ENCODE measurements at regions not wholly inside any gene's neighbourhood (a gene's known extent, or its start where the extent isn't known, plus 50 kb on each side); places are given as distances from the start of the nearest gene placed in this dataset.
"Not testable (repeated sequence)": the region's sequence is repeated elsewhere in the genome, so short reads cannot be mapped to it uniquely, and the experiment has no call there.

GRCh38 chr18:29373000-29373399 lies 1196.1 kb upstream of the CDH2 start:
- ATAC-seq = no peak
- WGBS, 4 donors = 59 to 74% (median 68%) methylated on average over 2 of the region's 2 CpGs
- H3K4me3 ChIP-seq = no peak overlapping the region
- no peaks in the 10 kb centered on the region for H3K4me1 ChIP-seq
- peaks cover 0 to 29% (median 11%) of the 10 kb centered on the region in 12 donors for H3K9me3 ChIP-seq
- intact Hi-C loops (cut with DNase I) = no loop called here
- no peaks in the 10 kb centered on the region for H3K27me3 ChIP-seq
- no peaks in the 10 kb centered on the region for H3K36me3 ChIP-seq
- no peak overlapping the region for H3K27ac ChIP-seq
- no peak for TF ChIP-seq CTCF (IDR thresholded peaks at IDR 0.05)
- no peak for TF ChIP-seq POLR2A (IDR thresholded peaks at IDR 0.05)
- DNase-seq = no peak

GRCh38 chr18:29361843-29362242 lies 1184.9 kb upstream of the CDH2 start:
- Histone ChIP-seq H3K4me3 (no peak overlapping the region), H3K27me3 (no peaks in the 10 kb centered on the region), H3K9me3 (no peaks in the 10 kb centered on the region), H3K36me3 (no peaks in the 10 kb centered on the region), H3K27ac (no peak overlapping the region), H3K4me1 (no peaks in the 10 kb centered on the region)
- DNase-seq = no peak
- ATAC-seq = no peak
- TF ChIP-seq CTCF (IDR thresholded peaks at IDR 0.05) = no peak
- no peak for TF ChIP-seq POLR2A (IDR thresholded peaks at IDR 0.05)
- WGBS, 4 donors = 84 to 91% (median 88%) methylated on average over 15 of the region's 15 CpGs
- intact Hi-C loops (cut with DNase I) = no loop called here

- H3K4me3 ChIP-seq; H3K27me3 ChIP-seq; intact Hi-C loops (cut with DNase I); H3K4me1 ChIP-seq; ATAC-seq; DNase-seq; H3K27ac ChIP-seq; H3K36me3 ChIP-seq; H3K9me3 ChIP-seq: not testable (repeated sequence)
- WGBS, 4 donors = 80 to 86% (median 85%) methylated on average over 4 of the region's 4 CpGs
Observed at GRCh38 chr18:29360659-29361058, 1183.7 kb upstream of the CDH2 start.

GRCh38 chr18:29359222-29359621 lies 1182.3 kb upstream of the CDH2 start:
- H3K27me3 ChIP-seq; DNase-seq; H3K4me3 ChIP-seq; H3K9me3 ChIP-seq; H3K36me3 ChIP-seq; intact Hi-C loops (cut with DNase I); H3K27ac ChIP-seq; H3K4me1 ChIP-seq; ATAC-seq: not testable (repeated sequence)

GRCh38 chr18:29351171-29351570 lies 1174.2 kb upstream of the CDH2 start:
- DNase-seq = no peak
- no peak overlapping the region for H3K27ac ChIP-seq
- WGBS, 4 donors = 87 to 95% (median 93%) methylated on average over 1 of the region's 1 CpG
- no peaks in the 10 kb centered on the region for H3K27me3 ChIP-seq
- intact Hi-C loops (cut with DNase I) = no loop called here
- H3K36me3 ChIP-seq = no peaks in the 10 kb centered on the region
- H3K4me1 ChIP-seq = no peaks in the 10 kb centered on the region
- peaks cover 0 to 20% (median 3%) of the 10 kb centered on the region in 12 donors for H3K9me3 ChIP-seq
- ATAC-seq = no peak
- TF ChIP-seq POLR2A (IDR thresholded peaks at IDR 0.05) (no peak), CTCF (IDR thresholded peaks at IDR 0.05) (no peak)
- no peak overlapping the region for H3K4me3 ChIP-seq

Measured in heart left ventricle (tissue), 16 donors.